K562 (cell line): ENCODE measurements at regions not wholly inside any gene's neighbourhood (a gene's known extent, or its start where the extent isn't known, plus 50 kb on each side); places are given as distances from the start of the nearest gene placed in this dataset.

Experiments
- CTCF ChIP-seq, 3 experiments: IDR thresholded peaks in 2 of 3; conservative IDR thresholded peaks in 1 of 3; 2 replicates each; pipeline ENCODE4 v1.5.1; 2011 to 2012; ENCODE audit warnings: low read length in 3 of 3, mild to moderate bottlenecking in 3 of 3, control low read depth in 2 of 3, improper control_type of control experiment in 1 of 3, inconsistent platforms in 1 of 3, low read depth in 1 of 3, mixed read lengths in 1 of 3, moderate library complexity in 1 of 3; ENCODE audit not compliant: insufficient read depth in 2 of 3
- HNRNPH1 ChIP-seq: fragments of 200-400 bp; formaldehyde crosslinking; optimal IDR thresholded peaks from 2 replicates; pipeline ENCODE3; 2017; ENCODE audit warnings: low read depth, mild to moderate bottlenecking, low read length, moderate library complexity
- KLF6 ChIP-seq: fragments of 250-450 bp; sonication (Bioruptor Pico); IDR thresholded peaks from 2 replicates; pipeline ENCODE4 v1.4.0; 2020; ENCODE audit warnings: mild to moderate bottlenecking, moderate library complexity, borderline replicate concordance
- POLR2AphosphoS5 ChIP-seq: IDR thresholded peaks from 2 replicates; pipeline ENCODE4 v1.6.1; 2011; ENCODE audit warnings: mild to moderate bottlenecking, low read depth, low read length, moderate library complexity; ENCODE audit not compliant: control insufficient read depth, insufficient read depth
- TCF7 ChIP-seq: sonication (generic); IDR thresholded peaks from 2 replicates; pipeline ENCODE4 v1.6.1; 2016; ENCODE audit warnings: antibody characterized with exemption, borderline replicate concordance
- ZNF224 ChIP-seq: sonication (generic); formaldehyde crosslinking; IDR thresholded peaks from 2 replicates; pipeline ENCODE4 v1.8.0; 2022; ENCODE audit warnings: mild to moderate bottlenecking, missing genetic modification reagents

DNA sequence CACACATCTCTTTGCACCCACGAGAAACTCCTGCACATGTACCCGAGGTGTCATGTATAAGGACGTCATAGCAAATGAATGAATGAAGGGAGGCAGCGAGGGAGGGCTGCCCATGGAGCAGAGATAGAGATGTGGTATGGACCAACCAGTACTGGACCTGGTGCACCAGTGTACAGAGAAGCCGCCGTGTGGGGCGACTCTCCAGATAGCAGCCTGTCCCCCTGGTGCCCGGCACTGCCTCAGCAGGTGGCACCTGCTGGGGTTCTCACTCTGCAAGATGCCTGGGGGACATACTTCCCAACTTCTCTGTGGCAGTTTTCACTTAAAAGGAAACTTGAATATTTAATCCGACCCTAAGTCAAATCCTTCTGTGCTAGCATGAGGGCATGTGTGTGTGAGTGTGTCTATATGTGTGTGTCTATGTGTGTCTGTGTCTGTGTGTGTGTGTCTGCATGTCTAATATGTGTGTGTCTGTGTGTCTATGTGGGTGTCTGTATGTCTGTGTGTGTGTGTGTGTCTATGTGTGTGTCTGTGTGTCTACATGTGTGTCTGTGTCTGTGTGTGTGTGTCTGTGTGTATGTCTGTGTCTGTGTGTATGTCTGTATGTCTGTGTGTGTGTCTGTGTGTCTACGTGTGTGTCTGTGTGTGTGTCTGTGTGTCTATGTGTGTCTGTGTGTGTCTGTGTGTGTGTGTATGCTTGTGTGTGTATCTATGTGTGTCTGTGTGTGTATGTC, 132.0 kb downstream of the RNASET2 start:
- TF ChIP-seq CTCF (IDR thresholded peaks at IDR 0.05 in 2 of 3, conservative IDR thresholded peaks at IDR 0.05 in 1 of 3; ENCODE audit: insufficient read depth in 2 of 3, low read depth in 1 of 3, low read length in 3 of 3) (no peak), POLR2AphosphoS5 (no peak), HNRNPH1 (no peak), ZNF224 (CRISPR knock-in tag) (no peak), KLF6 (no peak), TCF7 (no peak)
